ENCODE measurements at regions not wholly inside any gene's neighbourhood (a gene's known extent, or its start where the extent isn't known, plus 50 kb on each side); places are given as distances from the start of the nearest gene placed in this dataset.

- no peak overlapping the region for H3K27ac ChIP-seq (ENCODE audit: low read length)
- DNase-seq (no peak), ATAC-seq (ENCODE audit: insufficient read depth, low read depth) (no peak)
- no peak overlapping the region for H2AFZ ChIP-seq (ENCODE audit: low read depth, low read length)
- H3K79me2 ChIP-seq (ENCODE audit: insufficient read depth, low read length) = no peaks in the 10 kb centered on the region
- no peaks in the 10 kb centered on the region for H3K9me3 ChIP-seq (ENCODE audit: insufficient read depth, low read length, severe bottlenecking)
- no peaks in the 10 kb centered on the region for H3K4me1 ChIP-seq (ENCODE audit: insufficient read depth, low read length)
- H4K20me1 ChIP-seq (ENCODE audit: insufficient read depth, low read length) = no peaks in the 10 kb centered on the region
- no peak overlapping the region for H3K4me3 ChIP-seq (ENCODE audit: low read depth in 1 of 2, low read length in 2 of 2)
- H3K36me3 ChIP-seq (ENCODE audit: insufficient read depth, low read length) = no peaks in the 10 kb centered on the region
- H3K27me3 ChIP-seq (ENCODE audit: insufficient read depth, low read length, poor library complexity) = peaks cover 5% of the 10 kb centered on the region
- no peak overlapping the region for H3K9ac ChIP-seq (ENCODE audit: low read depth, low read length)
- H3K4me2 ChIP-seq (ENCODE audit: insufficient read depth, low read length) = no peak overlapping the region
- no peak for TF ChIP-seq EZH2 (IDR thresholded peaks at IDR 0.05; ENCODE audit: borderline replicate concordance, low read depth, low read length, severe bottlenecking)
- TF ChIP-seq CTCF (IDR thresholded peaks at IDR 0.05; ENCODE audit: borderline replicate concordance, extremely low read depth, low read length, poor library complexity, severe bottlenecking) = no peak
These were observed 319.6 kb upstream of the SP8 start for GRCh38 chr7:21106296-21106732.

- H3K4me3 ChIP-seq (ENCODE audit: low read depth in 1 of 2, low read length in 2 of 2) = no peak overlapping the region
- H3K27ac ChIP-seq (ENCODE audit: low read length) = no peak overlapping the region
- H2AFZ ChIP-seq (ENCODE audit: low read depth, low read length) = no peak overlapping the region
- H3K27me3 ChIP-seq (ENCODE audit: insufficient read depth, low read length, poor library complexity) = peaks cover 5% of the 10 kb centered on the region
- no peaks in the 10 kb centered on the region for H3K9me3 ChIP-seq (ENCODE audit: insufficient read depth, low read length, severe bottlenecking)
- H3K4me2 ChIP-seq (ENCODE audit: insufficient read depth, low read length) = no peak overlapping the region
- no peak for TF ChIP-seq CTCF (IDR thresholded peaks at IDR 0.05; ENCODE audit: borderline replicate concordance, extremely low read depth, low read length, poor library complexity, severe bottlenecking)
- TF ChIP-seq EZH2 (IDR thresholded peaks at IDR 0.05; ENCODE audit: borderline replicate concordance, low read depth, low read length, severe bottlenecking) = no peak
- no peaks in the 10 kb centered on the region for H3K36me3 ChIP-seq (ENCODE audit: insufficient read depth, low read length)
- H3K79me2 ChIP-seq (ENCODE audit: insufficient read depth, low read length) = no peaks in the 10 kb centered on the region
- no peak overlapping the region for H3K9ac ChIP-seq (ENCODE audit: low read depth, low read length)
- DNase-seq (no peak), ATAC-seq (ENCODE audit: insufficient read depth, low read depth) (no peak)
- H3K4me1 ChIP-seq (ENCODE audit: insufficient read depth, low read length) = no peaks in the 10 kb centered on the region
- no peaks in the 10 kb centered on the region for H4K20me1 ChIP-seq (ENCODE audit: insufficient read depth, low read length)
These were observed 320.4 kb upstream of the SP8 start for GRCh38 chr7:21107101-21107500.

- DNase-seq (no peak), ATAC-seq (ENCODE audit: insufficient read depth, low read depth) (no peak)
- no peak for TF ChIP-seq CTCF (IDR thresholded peaks at IDR 0.05; ENCODE audit: borderline replicate concordance, extremely low read depth, low read length, poor library complexity, severe bottlenecking)
- no peak for TF ChIP-seq EZH2 (IDR thresholded peaks at IDR 0.05; ENCODE audit: borderline replicate concordance, low read depth, low read length, severe bottlenecking)
These were observed 319.7 kb upstream of the SP4 start for GRCh38 chr7:21108182-21108581.

More at GRCh38 chr7:21108182-21108581, 319.7 kb upstream of the SP4 start:
- H3K9me3 ChIP-seq (ENCODE audit: insufficient read depth, low read length, severe bottlenecking) = no peaks in the 10 kb centered on the region
- no peak overlapping the region for H3K9ac ChIP-seq (ENCODE audit: low read depth, low read length)
- peaks cover 3% of the 10 kb centered on the region for H3K27me3 ChIP-seq (ENCODE audit: insufficient read depth, low read length, poor library complexity)
- H3K4me1 ChIP-seq (ENCODE audit: insufficient read depth, low read length) = no peaks in the 10 kb centered on the region
- H2AFZ ChIP-seq (ENCODE audit: low read depth, low read length) = no peak overlapping the region
- no peak overlapping the region for H3K4me3 ChIP-seq (ENCODE audit: low read depth in 1 of 2, low read length in 2 of 2)
- H4K20me1 ChIP-seq (ENCODE audit: insufficient read depth, low read length) = no peaks in the 10 kb centered on the region
- H3K4me2 ChIP-seq (ENCODE audit: insufficient read depth, low read length) = no peak overlapping the region
- no peaks in the 10 kb centered on the region for H3K36me3 ChIP-seq (ENCODE audit: insufficient read depth, low read length)
- no peaks in the 10 kb centered on the region for H3K79me2 ChIP-seq (ENCODE audit: insufficient read depth, low read length)
- H3K27ac ChIP-seq (ENCODE audit: low read length) = no peak overlapping the region

All from DND-41 (cell line).